Natural killer cell (primary cell): ENCODE measurements at regions not wholly inside any gene's neighbourhood (a gene's known extent, or its start where the extent isn't known, plus 50 kb on each side); places are given as distances from the start of the nearest gene placed in this dataset.

Experiments
- ATAC-seq, 3 donors: fragments of 150-1000 bp in 2 of 3; fragments of 200-7000 bp in 1 of 3; cut with Tn5 transposase; 1 replicate in 1 of 3; 2 replicates in 2 of 3; pipeline ENCODE4 v1.10.0; 2021; ENCODE audit warnings: mild to moderate bottlenecking in 2 of 3, moderate library complexity in 2 of 3
- DNase-seq, 2 donors: peaks; one replicate each; pipeline versions ENCODE4 v3.0.0 to v3.0.0-alpha.2; 2013 to 2021; ENCODE audit warnings: mixed read lengths in 1 of 2
- H3K27ac ChIP-seq: one replicate; pipeline ENCODE4 v1.5.1; 2013; ENCODE audit warnings: mild to moderate bottlenecking, low read length
- H3K27me3 ChIP-seq: one replicate; pipeline ENCODE4 v1.6.1; 2013; ENCODE audit warnings: low read length; ENCODE audit not compliant: control insufficient read depth, insufficient read depth
- H3K36me3 ChIP-seq: one replicate; pipeline ENCODE4 v1.6.1; 2013; ENCODE audit warnings: low read length; ENCODE audit not compliant: control insufficient read depth, insufficient read depth
- H3K4me1 ChIP-seq: one replicate; pipeline ENCODE4 v1.6.1; 2013; ENCODE audit warnings: low read length; ENCODE audit not compliant: control insufficient read depth, insufficient read depth
- H3K4me3 ChIP-seq: one replicate; pipeline ENCODE4 v1.5.1; 2013; ENCODE audit warnings: low read length
- H3K9me3 ChIP-seq: one replicate; pipeline ENCODE4 v1.6.1; 2013; ENCODE audit warnings: low read length; ENCODE audit not compliant: control insufficient read depth, insufficient read depth
- H3K27ac Mint-ChIP-seq, 2 donors: one replicate each; pipeline ENCODE4 v1.8.0; 2022; ENCODE audit warnings: mild to moderate bottlenecking in 2 of 2, mixed read lengths in 2 of 2, moderate library complexity in 1 of 2
- H3K27me3 Mint-ChIP-seq, 2 donors: one replicate each; pipeline ENCODE4 v1.8.0; 2022; ENCODE audit warnings: low read depth in 2 of 2, mixed read lengths in 2 of 2
- H3K36me3 Mint-ChIP-seq: one replicate; pipeline ENCODE4 v1.8.0; 2022; ENCODE audit warnings: mixed read lengths
- H3K4me1 Mint-ChIP-seq, 2 donors: one replicate each; pipeline ENCODE4 v1.8.0; 2022; ENCODE audit warnings: mixed read lengths in 2 of 2
- H3K4me3 Mint-ChIP-seq: one replicate; pipeline ENCODE4 v1.8.0; 2022; ENCODE audit warnings: mild to moderate bottlenecking, moderate library complexity, mixed read lengths
- H3K9me3 Mint-ChIP-seq, 2 donors: one replicate each; pipeline ENCODE4 v1.8.0; 2022; ENCODE audit warnings: mixed read lengths in 2 of 2
- CTCF ChIP-seq: fragments of 200-600 bp; IDR thresholded peaks from one replicate; pipeline ENCODE4 v1.8.0; 2022; ENCODE audit warnings: antibody characterized with exemption
- WGBS: methylation state at CpG from one replicate; pipeline ENCODE4 v1.1.7; 2013; ENCODE audit warnings: missing lambda C conversion rate; ENCODE audit not compliant: insufficient coverage; 5-methylcytosine and 5-hydroxymethylcytosine counted together
- intact Hi-C: fragments of 100-400 bp; cut with micrococcal nuclease; formaldehyde crosslinking; loops from one replicate; pipeline ENCODE4 v1.14.2; 2022

DNA sequence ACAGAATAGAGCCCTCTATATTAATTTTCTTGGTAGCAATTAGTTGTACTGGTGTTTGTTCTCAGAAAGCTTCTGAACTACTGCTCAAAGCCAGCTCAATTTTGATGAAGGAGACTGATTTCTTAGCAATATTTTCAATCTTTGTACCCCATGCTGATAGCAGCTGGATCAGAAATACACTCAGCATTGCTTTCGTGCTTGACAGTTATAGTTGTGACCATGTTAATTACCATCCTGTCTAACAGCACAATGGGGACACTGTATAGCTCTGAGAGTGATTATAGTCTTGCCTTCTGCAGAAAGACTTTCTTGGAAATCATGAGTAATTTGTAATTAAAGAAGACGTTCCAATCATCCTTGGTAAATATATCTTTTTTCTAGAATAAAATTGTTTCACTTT is 79.7 kb upstream of the GNPDA2 start:
- no peak overlapping the region for H3K27ac Mint-ChIP-seq
- Histone ChIP-seq H3K4me1 (no peaks in the 10 kb centered on the region), H3K27ac (no peak overlapping the region), H3K27me3 (no peaks in the 10 kb centered on the region), H3K4me3 (no peak overlapping the region), H3K36me3 (no peaks in the 10 kb centered on the region), H3K9me3 (no peaks in the 10 kb centered on the region)
- no peaks in the 10 kb centered on the region for H3K36me3 Mint-ChIP-seq
- H3K27me3 Mint-ChIP-seq: no peaks in the 10 kb centered on the region
- DNase-seq: no peak
- intact Hi-C loops: no loop called here
- ATAC-seq: no peak
- H3K4me3 Mint-ChIP-seq: no peak overlapping the region
- peaks cover 0 to 4% of the 10 kb centered on the region in 2 donors for H3K9me3 Mint-ChIP-seq
- WGBS: 63% methylated on average over 1 of the region's 2 CpGs
- TF ChIP-seq CTCF: no peak
- no peaks in the 10 kb centered on the region for H3K4me1 Mint-ChIP-seq

GRCh38 chr4:44804301-44804700 is 77.9 kb upstream of the GNPDA2 start:
- intact Hi-C loops: no loop called here
- no peaks in the 10 kb centered on the region for H3K36me3 Mint-ChIP-seq
- no peak for TF ChIP-seq CTCF
- ATAC-seq (no peak), DNase-seq (no peak)
- H3K27me3 Mint-ChIP-seq: no peaks in the 10 kb centered on the region
- H3K27me3 ChIP-seq: no peaks in the 10 kb centered on the region
- H3K36me3 ChIP-seq: no peaks in the 10 kb centered on the region
- no peaks in the 10 kb centered on the region for H3K4me1 Mint-ChIP-seq
- H3K4me3 Mint-ChIP-seq: no peak overlapping the region
- H3K27ac Mint-ChIP-seq: no peak overlapping the region
- peaks cover 0 to 3% of the 10 kb centered on the region in 2 donors for H3K9me3 Mint-ChIP-seq
- H3K4me3 ChIP-seq: no peak overlapping the region
- H3K27ac ChIP-seq: no peak overlapping the region
- H3K9me3 ChIP-seq: no peaks in the 10 kb centered on the region
- no peaks in the 10 kb centered on the region for H3K4me1 ChIP-seq
- 94% methylated on average over 1 of the region's 1 CpG for WGBS

DNA sequence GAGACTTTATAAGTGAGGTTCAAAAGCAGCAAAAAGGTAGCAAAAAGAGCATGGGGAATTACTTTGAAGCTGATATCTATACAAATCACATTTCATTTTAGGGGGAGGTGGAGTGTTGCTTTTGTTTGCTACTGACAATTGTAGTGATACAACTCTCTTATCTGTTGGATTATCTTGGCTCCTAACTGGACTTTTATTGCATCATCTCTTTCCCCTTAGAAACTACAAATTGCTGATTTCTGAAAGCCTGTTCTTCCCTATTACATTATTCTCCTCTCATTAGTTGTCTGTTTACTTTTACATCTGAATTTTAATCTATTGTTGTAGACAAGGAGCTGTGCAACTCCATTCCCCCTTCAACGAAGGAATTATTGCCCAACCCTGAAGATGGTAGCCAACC is 75.0 kb upstream of the GNPDA2 start:
- H3K27ac Mint-ChIP-seq: no peak overlapping the region
- H3K27me3 Mint-ChIP-seq: no peaks in the 10 kb centered on the region
- H3K4me1 ChIP-seq: no peaks in the 10 kb centered on the region
- intact Hi-C loops: no loop called here
- WGBS: 75% methylated on average over 1 of the region's 1 CpG
- DNase-seq: no peak
- H3K4me3 ChIP-seq: no peak overlapping the region
- no peak for ATAC-seq
- H3K9me3 Mint-ChIP-seq: peaks cover 7 to 11% of the 10 kb centered on the region in 2 donors
- H3K4me1 Mint-ChIP-seq: no peaks in the 10 kb centered on the region
- H3K27me3 ChIP-seq: no peaks in the 10 kb centered on the region
- no peak for TF ChIP-seq CTCF
- H3K4me3 Mint-ChIP-seq: no peak overlapping the region
- H3K9me3 ChIP-seq: peaks cover 9% of the 10 kb centered on the region
- no peak overlapping the region for H3K27ac ChIP-seq
- H3K36me3 Mint-ChIP-seq: no peaks in the 10 kb centered on the region
- H3K36me3 ChIP-seq: no peaks in the 10 kb centered on the region

DNA sequence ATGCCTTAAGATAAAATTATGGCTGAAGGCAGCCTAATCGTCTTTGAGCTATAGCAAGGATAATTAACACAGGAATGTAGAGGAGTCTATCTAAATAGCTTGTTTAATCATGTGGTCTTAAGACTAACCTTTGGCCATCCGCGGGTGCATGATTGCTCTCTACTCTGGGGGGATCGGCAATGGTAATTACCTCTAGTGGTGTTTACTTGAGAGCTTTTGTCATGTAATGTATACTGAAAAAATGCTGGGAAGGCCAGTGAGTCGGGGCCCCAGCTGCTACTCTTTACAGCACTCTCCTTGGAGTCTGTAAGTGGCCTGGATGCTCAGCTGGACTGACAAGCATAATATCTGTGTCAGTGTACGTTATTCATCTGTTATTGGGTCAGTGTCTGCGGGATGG is 65.5 kb upstream of the GNPDA2 start:
- H3K4me1 ChIP-seq: no peaks in the 10 kb centered on the region
- no peak for ATAC-seq
- intact Hi-C loops: no loop called here

More for the DNA sequence above, 65.5 kb upstream of the GNPDA2 start:
- Mint-ChIP-seq H3K36me3 (no peaks in the 10 kb centered on the region), H3K4me3 (no peak overlapping the region), H3K9me3 (peaks cover 3 to 7% of the 10 kb centered on the region in 2 donors), H3K4me1 (no peaks in the 10 kb centered on the region), H3K27ac (no peak overlapping the region), H3K27me3 (no peaks in the 10 kb centered on the region)
- no peak overlapping the region for H3K27ac ChIP-seq
- H3K36me3 ChIP-seq: no peaks in the 10 kb centered on the region
- no peak for TF ChIP-seq CTCF
- 70% methylated on average over 7 of the region's 7 CpGs for WGBS
- H3K9me3 ChIP-seq: peaks cover 5% of the 10 kb centered on the region
- no peak for DNase-seq
- no peaks in the 10 kb centered on the region for H3K27me3 ChIP-seq
- no peak overlapping the region for H3K4me3 ChIP-seq
